GM21576 (cell line): ENCODE measurements at regions not wholly inside any gene's neighbourhood (a gene's known extent, or its start where the extent isn't known, plus 50 kb on each side); places are given as distances from the start of the nearest gene placed in this dataset.
"Not testable (repeated sequence)": the region's sequence is repeated elsewhere in the genome, so short reads cannot be mapped to it uniquely, and the experiment has no call there.

Source experiments
- ATAC-seq: cut with Tn5 transposase; IDR thresholded peaks from one replicate; pipeline ENCODE4 v1.9.1; 2021; ENCODE audit warnings: mild to moderate bottlenecking, moderate library complexity; ENCODE audit not compliant: unreplicated experiment

GRCh38 chr4:3952443-3953139, 186.4 kb downstream of the ADRA2C start:
- ATAC-seq: not testable (repeated sequence)

GRCh38 chr4:3953140-3953489, 186.9 kb downstream of the ADRA2C start:
- not testable (repeated sequence) for ATAC-seq

GRCh38 chr4:3954540-3955320, 188.5 kb downstream of the ADRA2C start:
- not testable (repeated sequence) for ATAC-seq

- peak; percentile 98 for ATAC-seq
Measured at GRCh38 chr4:3955321-3956164, 189.4 kb downstream of the ADRA2C start.

- ATAC-seq: not testable (repeated sequence)
Measured at GRCh38 chr4:3956165-3956867, 190.1 kb downstream of the ADRA2C start.

- ATAC-seq: not testable (repeated sequence)
Measured at GRCh38 chr4:3961091-3961672, 195.0 kb downstream of the ADRA2C start.

- not testable (repeated sequence) for ATAC-seq
Measured at GRCh38 chr4:3964572-3965278, 198.5 kb downstream of the ADRA2C start.

GRCh38 chr4:3967204-3967603, 201.0 kb downstream of the ADRA2C start:
- not testable (repeated sequence) for ATAC-seq

- not testable (repeated sequence) for ATAC-seq
Measured at GRCh38 chr4:3972626-3973025, 206.4 kb downstream of the ADRA2C start.

GRCh38 chr4:3973581-3974200, 207.5 kb downstream of the ADRA2C start:
- ATAC-seq: not testable (repeated sequence)

GRCh38 chr4:3983518-3984125, 217.4 kb downstream of the ADRA2C start:
- not testable (repeated sequence) for ATAC-seq

GRCh38 chr4:3984796-3985195, 218.6 kb downstream of the ADRA2C start:
- not testable (repeated sequence) for ATAC-seq

- ATAC-seq: not testable (repeated sequence)
Measured at GRCh38 chr4:3986412-3986811, 220.2 kb downstream of the ADRA2C start.

- not testable (repeated sequence) for ATAC-seq
Measured at GRCh38 chr4:3997386-3997785, 229.3 kb downstream of the OTOP1 start.

GRCh38 chr4:4004036-4004435, 222.7 kb downstream of the OTOP1 start:
- not testable (repeated sequence) for ATAC-seq

GRCh38 chr4:4004702-4005101, 222.0 kb downstream of the OTOP1 start:
- not testable (repeated sequence) for ATAC-seq

GRCh38 chr4:4006356-4006755, 220.4 kb downstream of the OTOP1 start:
- ATAC-seq: not testable (repeated sequence)

GRCh38 chr4:4019071-4019470, 207.7 kb downstream of the OTOP1 start:
- ATAC-seq: not testable (repeated sequence)

GRCh38 chr4:4021161-4021560, 205.6 kb downstream of the OTOP1 start:
- ATAC-seq: not testable (repeated sequence)
